ENCODE measurements at regions not wholly inside any gene's neighbourhood (a gene's known extent, or its start where the extent isn't known, plus 50 kb on each side); places are given as distances from the start of the nearest gene placed in this dataset.

- intact Hi-C loops (cut with DNase I), result no loop called here
- no peaks in the 10 kb centered on the region for H3K27me3 ChIP-seq
- no peak overlapping the region for H3K9ac ChIP-seq (ENCODE audit: low read depth in 2 of 2, low read length in 2 of 2)
These were observed 189.6 kb upstream of the INHBA start for GRCh38 chr7:41892356-41893100.

GRCh38 chr7:41891950-41892349, 189.1 kb upstream of the INHBA start:
- intact Hi-C loops (cut with DNase I), result no loop called here
- Histone ChIP-seq H3K9ac (ENCODE audit: low read depth in 2 of 2, low read length in 2 of 2) (no peak overlapping the region), H3K36me3 (no peaks in the 10 kb centered on the region), H3K27ac (no peak overlapping the region), H3K27me3 (no peaks in the 10 kb centered on the region), H3K4me3 (no peak overlapping the region), H3K9me3 (no peaks in the 10 kb centered on the region), H3K4me1 (peaks cover 3% of the 10 kb centered on the region)
- DNase-seq, result no peak
- no peak for TF ChIP-seq CTCF (IDR thresholded peaks at IDR 0.05)

More at GRCh38 chr7:41892356-41893100, 189.6 kb upstream of the INHBA start:
- TF ChIP-seq CTCF (IDR thresholded peaks at IDR 0.05), result no peak
- Histone ChIP-seq H3K4me3 (no peak overlapping the region), H3K9me3 (no peaks in the 10 kb centered on the region), H3K36me3 (no peaks in the 10 kb centered on the region), H3K4me1 (no peaks in the 10 kb centered on the region), H3K27ac (no peak overlapping the region)
- no peak for DNase-seq

- no peak overlapping the region for H3K27ac ChIP-seq
- no peak overlapping the region for H3K9ac ChIP-seq (ENCODE audit: low read depth in 2 of 2, low read length in 2 of 2)
- DNase-seq, result no peak
- no peaks in the 10 kb centered on the region for H3K27me3 ChIP-seq
- intact Hi-C loops (cut with DNase I), result no loop called here
- TF ChIP-seq CTCF (IDR thresholded peaks at IDR 0.05), result no peak
- H3K4me3 ChIP-seq, result no peak overlapping the region
- H3K4me1 ChIP-seq, result peaks cover 4% of the 10 kb centered on the region
- no peaks in the 10 kb centered on the region for H3K9me3 ChIP-seq
- no peaks in the 10 kb centered on the region for H3K36me3 ChIP-seq
These were observed 187.9 kb upstream of the INHBA start for GRCh38 chr7:41890631-41891274.

GRCh38 chr7:41889472-41889871, 186.6 kb upstream of the INHBA start:
- H3K9me3 ChIP-seq, result no peaks in the 10 kb centered on the region
- H3K4me3 ChIP-seq, result no peak overlapping the region
- H3K4me1 ChIP-seq, result peaks cover 4% of the 10 kb centered on the region
- no peaks in the 10 kb centered on the region for H3K36me3 ChIP-seq
- intact Hi-C loops (cut with DNase I), result no loop called here
- no peak overlapping the region for H3K27ac ChIP-seq
- no peak for TF ChIP-seq CTCF (IDR thresholded peaks at IDR 0.05)
- H3K27me3 ChIP-seq, result no peaks in the 10 kb centered on the region
- DNase-seq, result no peak
- no peak overlapping the region for H3K9ac ChIP-seq (ENCODE audit: low read depth in 2 of 2, low read length in 2 of 2)

GRCh38 chr7:41889040-41889439, 186.2 kb upstream of the INHBA start:
- Histone ChIP-seq H3K4me1 (peaks cover 4% of the 10 kb centered on the region), H3K4me3 (no peak overlapping the region), H3K9ac (ENCODE audit: low read depth in 2 of 2, low read length in 2 of 2) (no peak overlapping the region), H3K27me3 (no peaks in the 10 kb centered on the region), H3K27ac (no peak overlapping the region), H3K9me3 (no peaks in the 10 kb centered on the region), H3K36me3 (no peaks in the 10 kb centered on the region)
- no peak for TF ChIP-seq CTCF (IDR thresholded peaks at IDR 0.05)
- DNase-seq, result no peak
- intact Hi-C loops (cut with DNase I), result no loop called here
